SK-N-SH treated with all-trans-retinoic acid at 6 μM for 48 hours (cell line): ENCODE measurements at regions not wholly inside any gene's neighbourhood (a gene's known extent, or its start where the extent isn't known, plus 50 kb on each side); places are given as distances from the start of the nearest gene placed in this dataset.

Experiments used
- ATAC-seq: fragments of 200-7000 bp; cut with Tn5 transposase; 3 replicates; pipeline ENCODE4 v1.9.1; 2020; ENCODE audit warnings: mild to moderate bottlenecking, moderate library complexity
- ARNTL ChIP-seq: fragments of 450-650 bp; formaldehyde crosslinking; IDR thresholded peaks from 2 replicates; pipeline ENCODE4 v1.5.0; 2020; ENCODE audit warnings: low read depth, mild to moderate bottlenecking, moderate library complexity, borderline replicate concordance
- BACH2 ChIP-seq: fragments of 250-450 bp; sonication (Bioruptor Pico); IDR thresholded peaks from 2 replicates; pipeline ENCODE4 v1.9.0; 2021; ENCODE audit warnings: mild to moderate bottlenecking, borderline replicate concordance
- ESRRG ChIP-seq: fragments of 250-450 bp; sonication (Bioruptor Pico); IDR thresholded peaks from 2 replicates; pipeline ENCODE4 v1.6.1; 2021; ENCODE audit warnings: mild to moderate bottlenecking
- ISL1 ChIP-seq: fragments of 250-450 bp; sonication (Bioruptor Pico); IDR thresholded peaks from 2 replicates; pipeline ENCODE4 v2.1.2; 2022; ENCODE audit warnings: mild to moderate bottlenecking, moderate library complexity
- RARB ChIP-seq: fragments of 250-450 bp; sonication (Bioruptor Pico); IDR thresholded peaks from 2 replicates; pipeline ENCODE4 v1.8.0; 2021; ENCODE audit warnings: mild to moderate bottlenecking, moderate library complexity
- SNAI2 ChIP-seq: fragments of 250-450 bp; sonication (Bioruptor Pico); IDR thresholded peaks from 2 replicates; pipeline ENCODE4 v1.5.0; 2020; ENCODE audit warnings: mild to moderate bottlenecking, moderate library complexity
- TCF4 ChIP-seq: fragments of 250-450 bp; sonication (Bioruptor Pico); IDR thresholded peaks from 2 replicates; pipeline ENCODE4 v1.8.0; 2021; ENCODE audit warnings: mild to moderate bottlenecking, moderate library complexity, borderline replicate concordance
- TOX ChIP-seq: fragments of 250-450 bp; sonication (Bioruptor Pico); IDR thresholded peaks from 2 replicates; pipeline ENCODE4 v1.8.0; 2021; ENCODE audit warnings: mild to moderate bottlenecking, moderate library complexity, borderline replicate concordance
- ZFP3 ChIP-seq: fragments of 250-450 bp; sonication (Bioruptor Pico); IDR thresholded peaks from 2 replicates; pipeline ENCODE4 v1.5.0; 2020; ENCODE audit warnings: mild to moderate bottlenecking, moderate library complexity
- ZFP30 ChIP-seq: fragments of 450-650 bp; formaldehyde crosslinking; IDR thresholded peaks from 2 replicates; pipeline ENCODE4 v1.5.0; 2022; ENCODE audit warnings: mild to moderate bottlenecking, moderate library complexity
- ZNF70 ChIP-seq: fragments of 450-650 bp; formaldehyde crosslinking; IDR thresholded peaks from 2 replicates; pipeline ENCODE4 v1.5.0; 2020; ENCODE audit warnings: mild to moderate bottlenecking, moderate library complexity
- ZNF8 ChIP-seq: fragments of 450-650 bp; formaldehyde crosslinking; IDR thresholded peaks from 2 replicates; pipeline ENCODE4 v1.5.0; 2020; ENCODE audit warnings: mild to moderate bottlenecking, moderate library complexity
- TF ChIP-seq, protein P1 (sequence below): fragments of 250-450 bp; sonication (Bioruptor Pico); IDR thresholded peaks from 2 replicates; pipeline ENCODE4 v1.8.0; 2020; ENCODE audit warnings: mild to moderate bottlenecking, moderate library complexity, borderline replicate concordance
- TF ChIP-seq, protein P2 (sequence below): fragments of 250-450 bp; sonication (Bioruptor Pico); IDR thresholded peaks from 2 replicates; pipeline ENCODE4 v1.5.1; 2020; ENCODE audit warnings: low read depth, mild to moderate bottlenecking, moderate library complexity
- TF ChIP-seq, protein P3 (sequence below): fragments of 250-450 bp; sonication (Bioruptor Pico); IDR thresholded peaks from 2 replicates; pipeline ENCODE4 v1.8.0; 2021; ENCODE audit warnings: low read depth, mild to moderate bottlenecking, moderate library complexity, borderline replicate concordance
- TF ChIP-seq, protein P4 (sequence below): fragments of 250-450 bp; sonication (Bioruptor Pico); IDR thresholded peaks from 2 replicates; pipeline ENCODE4 v1.5.0; 2020; ENCODE audit warnings: mild to moderate bottlenecking, moderate library complexity
- TF ChIP-seq, protein P5 (sequence below): fragments of 250-450 bp; sonication (Bioruptor Pico); IDR thresholded peaks from 2 replicates; pipeline ENCODE4 v1.5.1; 2021; ENCODE audit warnings: mild to moderate bottlenecking, moderate library complexity

DNA sequence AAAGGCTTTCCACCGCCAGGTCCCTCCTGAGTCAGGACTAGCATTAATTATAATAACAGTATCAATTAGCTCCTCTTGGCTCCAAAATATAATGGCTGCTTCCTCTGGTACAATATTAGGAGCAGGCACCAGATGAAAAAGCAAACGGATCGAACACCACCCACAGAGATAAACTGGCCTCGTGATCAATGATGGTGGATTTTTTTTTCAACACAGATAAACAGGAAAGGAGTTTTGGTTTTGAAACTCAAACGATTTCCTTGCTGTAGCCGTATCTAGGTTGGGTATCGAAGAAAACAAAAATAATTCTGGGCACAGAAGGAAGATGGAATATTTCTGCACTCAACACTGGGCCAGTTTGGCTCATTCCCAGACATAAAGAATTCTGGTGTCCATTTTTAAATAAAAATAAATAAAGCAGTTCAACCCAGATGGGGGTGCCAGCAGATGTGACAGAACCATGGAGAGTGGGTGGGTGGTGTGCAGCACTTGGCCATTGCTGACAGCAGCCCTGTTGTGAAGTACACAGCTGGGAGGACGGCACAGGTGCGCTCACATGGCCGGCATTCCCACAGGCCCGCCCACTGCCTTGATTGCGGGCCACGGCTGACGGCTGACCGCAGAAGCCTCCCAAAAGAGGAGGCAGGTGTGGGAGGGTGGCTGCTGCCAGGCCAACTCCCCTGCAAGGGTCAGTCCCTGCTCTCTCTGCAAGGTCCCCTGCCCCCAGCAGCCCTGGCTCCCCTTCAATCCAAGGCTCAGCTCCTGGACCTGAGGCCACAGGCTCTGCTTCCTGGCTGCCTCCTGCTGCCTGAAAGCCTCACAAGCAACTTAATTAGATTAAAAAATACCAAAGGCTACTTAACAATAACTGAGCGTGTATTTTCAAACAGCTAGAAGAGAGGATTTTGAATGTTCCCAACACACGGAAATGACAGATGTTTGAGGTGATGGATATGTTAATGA is 351.9 kb upstream of the ID2 start:
- ATAC-seq = peak; percentile 57
- no peak for TF ChIP-seq ZFP3
- TF ChIP-seq, protein P1, sequence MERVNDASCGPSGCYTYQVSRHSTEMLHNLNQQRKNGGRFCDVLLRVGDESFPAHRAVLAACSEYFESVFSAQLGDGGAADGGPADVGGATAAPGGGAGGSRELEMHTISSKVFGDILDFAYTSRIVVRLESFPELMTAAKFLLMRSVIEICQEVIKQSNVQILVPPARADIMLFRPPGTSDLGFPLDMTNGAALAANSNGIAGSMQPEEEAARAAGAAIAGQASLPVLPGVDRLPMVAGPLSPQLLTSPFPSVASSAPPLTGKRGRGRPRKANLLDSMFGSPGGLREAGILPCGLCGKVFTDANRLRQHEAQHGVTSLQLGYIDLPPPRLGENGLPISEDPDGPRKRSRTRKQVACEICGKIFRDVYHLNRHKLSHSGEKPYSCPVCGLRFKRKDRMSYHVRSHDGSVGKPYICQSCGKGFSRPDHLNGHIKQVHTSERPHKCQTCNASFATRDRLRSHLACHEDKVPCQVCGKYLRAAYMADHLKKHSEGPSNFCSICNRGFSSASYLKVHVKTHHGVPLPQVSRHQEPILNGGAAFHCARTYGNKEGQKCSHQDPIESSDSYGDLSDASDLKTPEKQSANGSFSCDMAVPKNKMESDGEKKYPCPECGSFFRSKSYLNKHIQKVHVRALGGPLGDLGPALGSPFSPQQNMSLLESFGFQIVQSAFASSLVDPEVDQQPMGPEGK (CRISPR knock-in tag) = no peak
- TF ChIP-seq, protein P2, sequence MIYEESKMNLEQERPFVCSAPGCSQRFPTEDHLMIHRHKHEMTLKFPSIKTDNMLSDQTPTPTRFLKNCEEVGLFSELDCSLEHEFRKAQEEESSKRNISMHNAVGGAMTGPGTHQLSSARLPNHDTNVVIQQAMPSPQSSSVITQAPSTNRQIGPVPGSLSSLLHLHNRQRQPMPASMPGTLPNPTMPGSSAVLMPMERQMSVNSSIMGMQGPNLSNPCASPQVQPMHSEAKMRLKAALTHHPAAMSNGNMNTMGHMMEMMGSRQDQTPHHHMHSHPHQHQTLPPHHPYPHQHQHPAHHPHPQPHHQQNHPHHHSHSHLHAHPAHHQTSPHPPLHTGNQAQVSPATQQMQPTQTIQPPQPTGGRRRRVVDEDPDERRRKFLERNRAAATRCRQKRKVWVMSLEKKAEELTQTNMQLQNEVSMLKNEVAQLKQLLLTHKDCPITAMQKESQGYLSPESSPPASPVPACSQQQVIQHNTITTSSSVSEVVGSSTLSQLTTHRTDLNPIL = no peak
- TF ChIP-seq, protein P3, sequence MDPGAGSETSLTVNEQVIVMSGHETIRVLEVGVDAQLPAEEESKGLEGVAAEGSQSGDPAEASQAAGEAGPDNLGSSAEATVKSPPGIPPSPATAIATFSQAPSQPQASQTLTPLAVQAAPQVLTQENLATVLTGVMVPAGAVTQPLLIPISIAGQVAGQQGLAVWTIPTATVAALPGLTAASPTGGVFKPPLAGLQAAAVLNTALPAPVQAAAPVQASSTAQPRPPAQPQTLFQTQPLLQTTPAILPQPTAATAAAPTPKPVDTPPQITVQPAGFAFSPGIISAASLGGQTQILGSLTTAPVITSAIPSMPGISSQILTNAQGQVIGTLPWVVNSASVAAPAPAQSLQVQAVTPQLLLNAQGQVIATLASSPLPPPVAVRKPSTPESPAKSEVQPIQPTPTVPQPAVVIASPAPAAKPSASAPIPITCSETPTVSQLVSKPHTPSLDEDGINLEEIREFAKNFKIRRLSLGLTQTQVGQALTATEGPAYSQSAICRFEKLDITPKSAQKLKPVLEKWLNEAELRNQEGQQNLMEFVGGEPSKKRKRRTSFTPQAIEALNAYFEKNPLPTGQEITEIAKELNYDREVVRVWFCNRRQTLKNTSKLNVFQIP = no peak
- TF ChIP-seq ZNF70 (CRISPR knock-in tag) = no peak
- TF ChIP-seq TCF4 (CRISPR knock-in tag) = no peak
- no peak for TF ChIP-seq ISL1
- TF ChIP-seq ZFP30 (CRISPR knock-in tag) = no peak

DNA sequence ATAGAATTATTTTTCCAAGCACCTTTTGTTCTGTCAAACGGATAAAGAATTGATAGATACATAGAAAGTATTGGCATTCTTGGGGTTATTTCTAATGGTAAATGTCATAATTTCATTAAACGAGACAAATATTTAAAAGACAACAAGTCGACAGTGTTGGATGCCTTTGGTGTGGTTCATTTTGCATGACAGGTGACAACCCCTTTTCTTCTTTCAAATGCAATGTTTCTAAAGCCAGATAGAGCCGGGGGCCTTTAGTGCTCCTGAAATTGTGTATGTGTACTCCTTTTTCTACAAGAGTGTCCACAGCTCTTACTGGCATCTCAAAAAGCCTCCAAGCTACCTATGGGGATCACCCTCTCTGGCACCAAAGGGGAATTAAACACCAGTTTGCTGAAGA is 350.8 kb upstream of the ID2 start:
- no peak for ATAC-seq

More for the DNA sequence above, 350.8 kb upstream of the ID2 start:
- TF ChIP-seq TOX (no peak), TCF4 (CRISPR knock-in tag) (no peak), ARNTL (no peak), ESRRG (CRISPR knock-in tag) (no peak), SNAI2 (CRISPR knock-in tag) (no peak), ZNF8 (CRISPR knock-in tag) (no peak), BACH2 (no peak), ZFP3 (no peak), RARB (CRISPR knock-in tag) (no peak)
- TF ChIP-seq, protein P4, sequence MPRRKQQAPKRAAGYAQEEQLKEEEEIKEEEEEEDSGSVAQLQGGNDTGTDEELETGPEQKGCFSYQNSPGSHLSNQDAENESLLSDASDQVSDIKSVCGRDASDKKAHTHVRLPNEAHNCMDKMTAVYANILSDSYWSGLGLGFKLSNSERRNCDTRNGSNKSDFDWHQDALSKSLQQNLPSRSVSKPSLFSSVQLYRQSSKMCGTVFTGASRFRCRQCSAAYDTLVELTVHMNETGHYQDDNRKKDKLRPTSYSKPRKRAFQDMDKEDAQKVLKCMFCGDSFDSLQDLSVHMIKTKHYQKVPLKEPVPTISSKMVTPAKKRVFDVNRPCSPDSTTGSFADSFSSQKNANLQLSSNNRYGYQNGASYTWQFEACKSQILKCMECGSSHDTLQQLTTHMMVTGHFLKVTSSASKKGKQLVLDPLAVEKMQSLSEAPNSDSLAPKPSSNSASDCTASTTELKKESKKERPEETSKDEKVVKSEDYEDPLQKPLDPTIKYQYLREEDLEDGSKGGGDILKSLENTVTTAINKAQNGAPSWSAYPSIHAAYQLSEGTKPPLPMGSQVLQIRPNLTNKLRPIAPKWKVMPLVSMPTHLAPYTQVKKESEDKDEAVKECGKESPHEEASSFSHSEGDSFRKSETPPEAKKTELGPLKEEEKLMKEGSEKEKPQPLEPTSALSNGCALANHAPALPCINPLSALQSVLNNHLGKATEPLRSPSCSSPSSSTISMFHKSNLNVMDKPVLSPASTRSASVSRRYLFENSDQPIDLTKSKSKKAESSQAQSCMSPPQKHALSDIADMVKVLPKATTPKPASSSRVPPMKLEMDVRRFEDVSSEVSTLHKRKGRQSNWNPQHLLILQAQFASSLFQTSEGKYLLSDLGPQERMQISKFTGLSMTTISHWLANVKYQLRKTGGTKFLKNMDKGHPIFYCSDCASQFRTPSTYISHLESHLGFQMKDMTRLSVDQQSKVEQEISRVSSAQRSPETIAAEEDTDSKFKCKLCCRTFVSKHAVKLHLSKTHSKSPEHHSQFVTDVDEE (CRISPR knock-in tag) = no peak
- TF ChIP-seq, protein P5, sequence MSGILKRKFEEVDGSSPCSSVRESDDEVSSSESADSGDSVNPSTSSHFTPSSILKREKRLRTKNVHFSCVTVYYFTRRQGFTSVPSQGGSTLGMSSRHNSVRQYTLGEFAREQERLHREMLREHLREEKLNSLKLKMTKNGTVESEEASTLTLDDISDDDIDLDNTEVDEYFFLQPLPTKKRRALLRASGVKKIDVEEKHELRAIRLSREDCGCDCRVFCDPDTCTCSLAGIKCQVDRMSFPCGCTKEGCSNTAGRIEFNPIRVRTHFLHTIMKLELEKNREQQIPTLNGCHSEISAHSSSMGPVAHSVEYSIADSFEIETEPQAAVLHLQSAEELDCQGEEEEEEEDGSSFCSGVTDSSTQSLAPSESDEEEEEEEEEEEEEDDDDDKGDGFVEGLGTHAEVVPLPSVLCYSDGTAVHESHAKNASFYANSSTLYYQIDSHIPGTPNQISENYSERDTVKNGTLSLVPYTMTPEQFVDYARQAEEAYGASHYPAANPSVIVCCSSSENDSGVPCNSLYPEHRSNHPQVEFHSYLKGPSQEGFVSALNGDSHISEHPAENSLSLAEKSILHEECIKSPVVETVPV (CRISPR knock-in tag) = no peak
- TF ChIP-seq, protein P2 = no peak
- TF ChIP-seq, protein P3 = no peak
- TF ChIP-seq, all 23 proteins: peak for 0
